SK-N-SH treated with all-trans-retinoic acid at 6 μM for 48 hours (cell line): ENCODE measurements at regions not wholly inside any gene's neighbourhood (a gene's known extent, or its start where the extent isn't known, plus 50 kb on each side); places are given as distances from the start of the nearest gene placed in this dataset.
A peak's percentile ranks its signal among the peaks of the same experiment; 100 is the strongest.

ENCODE experiments used
- ATAC-seq: fragments of 200-7000 bp; cut with Tn5 transposase; 3 replicates; pipeline ENCODE4 v1.9.1; 2020; ENCODE audit warnings: mild to moderate bottlenecking, moderate library complexity
- ARNTL ChIP-seq: fragments of 450-650 bp; formaldehyde crosslinking; IDR thresholded peaks from 2 replicates; pipeline ENCODE4 v1.5.0; 2020; ENCODE audit warnings: low read depth, mild to moderate bottlenecking, moderate library complexity, borderline replicate concordance
- BACH2 ChIP-seq: fragments of 250-450 bp; sonication (Bioruptor Pico); IDR thresholded peaks from 2 replicates; pipeline ENCODE4 v1.9.0; 2021; ENCODE audit warnings: mild to moderate bottlenecking, borderline replicate concordance
- CREB5 ChIP-seq: fragments of 250-450 bp; sonication (Bioruptor Pico); IDR thresholded peaks from 2 replicates; pipeline ENCODE4 v1.5.1; 2020; ENCODE audit warnings: low read depth, mild to moderate bottlenecking, moderate library complexity
- CSDC2 ChIP-seq: fragments of 250-450 bp; sonication (Bioruptor Pico); IDR thresholded peaks from 2 replicates; pipeline ENCODE4 v1.5.0; 2020; ENCODE audit warnings: mild to moderate bottlenecking, moderate library complexity
- CSRNP3 ChIP-seq: fragments of 250-450 bp; sonication (Bioruptor Pico); IDR thresholded peaks from 2 replicates; pipeline ENCODE4 v1.5.1; 2021; ENCODE audit warnings: mild to moderate bottlenecking, moderate library complexity
- ESRRG ChIP-seq: fragments of 250-450 bp; sonication (Bioruptor Pico); IDR thresholded peaks from 2 replicates; pipeline ENCODE4 v1.6.1; 2021; ENCODE audit warnings: mild to moderate bottlenecking
- GLIS3 ChIP-seq: fragments of 250-450 bp; sonication (Bioruptor Pico); IDR thresholded peaks from 2 replicates; pipeline ENCODE4 v1.5.0; 2020; ENCODE audit warnings: mild to moderate bottlenecking, moderate library complexity
- ISL1 ChIP-seq: fragments of 250-450 bp; sonication (Bioruptor Pico); IDR thresholded peaks from 2 replicates; pipeline ENCODE4 v2.1.2; 2022; ENCODE audit warnings: mild to moderate bottlenecking, moderate library complexity
- OSR1 ChIP-seq: fragments of 250-450 bp; sonication (Bioruptor Pico); IDR thresholded peaks from 2 replicates; pipeline ENCODE4 v1.8.0; 2022; ENCODE audit warnings: moderate library complexity, mild to moderate bottlenecking, inconsistent platforms
- PATZ1 ChIP-seq: fragments of 250-450 bp; sonication (Bioruptor Pico); IDR thresholded peaks from 2 replicates; pipeline ENCODE4 v1.8.0; 2020; ENCODE audit warnings: mild to moderate bottlenecking, moderate library complexity, borderline replicate concordance
- PPARA ChIP-seq: fragments of 250-450 bp; sonication (Bioruptor Pico); IDR thresholded peaks from 2 replicates; pipeline ENCODE4 v1.5.0; 2020; ENCODE audit warnings: mild to moderate bottlenecking, borderline replicate concordance
- RARB ChIP-seq: fragments of 250-450 bp; sonication (Bioruptor Pico); IDR thresholded peaks from 2 replicates; pipeline ENCODE4 v1.8.0; 2021; ENCODE audit warnings: mild to moderate bottlenecking, moderate library complexity
- SNAI2 ChIP-seq: fragments of 250-450 bp; sonication (Bioruptor Pico); IDR thresholded peaks from 2 replicates; pipeline ENCODE4 v1.5.0; 2020; ENCODE audit warnings: mild to moderate bottlenecking, moderate library complexity
- TOX ChIP-seq: fragments of 250-450 bp; sonication (Bioruptor Pico); IDR thresholded peaks from 2 replicates; pipeline ENCODE4 v1.8.0; 2021; ENCODE audit warnings: mild to moderate bottlenecking, moderate library complexity, borderline replicate concordance
- TSHZ2 ChIP-seq: fragments of 250-450 bp; sonication (Bioruptor Pico); IDR thresholded peaks from 2 replicates; pipeline ENCODE4 v1.5.0; 2020; ENCODE audit warnings: mild to moderate bottlenecking, moderate library complexity
- ZC3H10 ChIP-seq: fragments of 250-450 bp; sonication (Bioruptor Pico); IDR thresholded peaks from 2 replicates; pipeline ENCODE4 v1.5.1; 2021; ENCODE audit warnings: mild to moderate bottlenecking, moderate library complexity
- ZFP3 ChIP-seq: fragments of 250-450 bp; sonication (Bioruptor Pico); IDR thresholded peaks from 2 replicates; pipeline ENCODE4 v1.5.0; 2020; ENCODE audit warnings: mild to moderate bottlenecking, moderate library complexity
- ZFP30 ChIP-seq: fragments of 450-650 bp; formaldehyde crosslinking; IDR thresholded peaks from 2 replicates; pipeline ENCODE4 v1.5.0; 2022; ENCODE audit warnings: mild to moderate bottlenecking, moderate library complexity
- ZNF565 ChIP-seq: fragments of 450-650 bp; formaldehyde crosslinking; conservative IDR thresholded peaks from 2 replicates; pipeline ENCODE4 v1.5.0; 2020; ENCODE audit warnings: low read depth, mild to moderate bottlenecking, moderate library complexity
- ZNF70 ChIP-seq: fragments of 450-650 bp; formaldehyde crosslinking; IDR thresholded peaks from 2 replicates; pipeline ENCODE4 v1.5.0; 2020; ENCODE audit warnings: mild to moderate bottlenecking, moderate library complexity
- ZNF8 ChIP-seq: fragments of 450-650 bp; formaldehyde crosslinking; IDR thresholded peaks from 2 replicates; pipeline ENCODE4 v1.5.0; 2020; ENCODE audit warnings: mild to moderate bottlenecking, moderate library complexity

GRCh38 chr5:52672459-52672858 is 115.3 kb upstream of the ITGA1 start:
- TF ChIP-seq BACH2 (CRISPR knock-in tag), result no peak
- TF ChIP-seq CSDC2, result no peak
- TF ChIP-seq, all 23 proteins: peak for 0
- no peak for ATAC-seq

- no peak for ATAC-seq
- no peak for TF ChIP-seq ZFP3
- TF ChIP-seq ARNTL (CRISPR knock-in tag), result no peak
- no peak for TF ChIP-seq TSHZ2 (CRISPR knock-in tag)
- no peak for TF ChIP-seq ZNF8 (CRISPR knock-in tag)
- TF ChIP-seq CREB5 (CRISPR knock-in tag), result no peak
- no peak for TF ChIP-seq ZNF70 (CRISPR knock-in tag)
- no peak for TF ChIP-seq TOX
- no peak for TF ChIP-seq ZC3H10
- no peak for TF ChIP-seq CSRNP3 (CRISPR knock-in tag)
- TF ChIP-seq ZNF565 (CRISPR knock-in tag), result no peak
- no peak for TF ChIP-seq ESRRG (CRISPR knock-in tag)
- TF ChIP-seq OSR1 (CRISPR knock-in tag), result no peak
- TF ChIP-seq PPARA (CRISPR knock-in tag), result no peak
Measured at GRCh38 chr5:52673495-52673894, 114.2 kb upstream of the ITGA1 start.

GRCh38 chr5:52674815-52675545 is 112.7 kb upstream of the ITGA1 start:
- peak; percentile 77; the same call in 1 of the 2 replicates for TF ChIP-seq TOX
- TF ChIP-seq ZNF8 (CRISPR knock-in tag), result no peak
- peak; percentile 75 for TF ChIP-seq ISL1 (CRISPR knock-in tag)
- TF ChIP-seq ZNF70 (CRISPR knock-in tag), result no peak
- ATAC-seq, result peak; percentile 96

GRCh38 chr5:52682492-52682891 is 105.2 kb upstream of the ITGA1 start:
- TF ChIP-seq CSDC2 (no peak), ZNF8 (CRISPR knock-in tag) (no peak), ZNF565 (CRISPR knock-in tag) (no peak), PATZ1 (CRISPR knock-in tag) (no peak), GLIS3 (CRISPR knock-in tag) (no peak), PPARA (CRISPR knock-in tag) (no peak), ESRRG (CRISPR knock-in tag) (no peak), TSHZ2 (CRISPR knock-in tag) (no peak), RARB (no peak), ARNTL (CRISPR knock-in tag) (no peak), ZNF70 (CRISPR knock-in tag) (no peak), TOX (no peak), ISL1 (CRISPR knock-in tag) (no peak), BACH2 (CRISPR knock-in tag) (no peak), SNAI2 (CRISPR knock-in tag) (no peak), ZFP30 (no peak)

More at GRCh38 chr5:52682492-52682891, 105.2 kb upstream of the ITGA1 start:
- no peak for ATAC-seq
